ENCODE measurements at regions not wholly inside any gene's neighbourhood (a gene's known extent, or its start where the extent isn't known, plus 50 kb on each side); places are given as distances from the start of the nearest gene placed in this dataset.

GRCh38 chr3:20742903-20743552, 557.0 kb upstream of the SGO1 start (continued):
- TF ChIP-seq CHD7 (IDR thresholded peaks at IDR 0.05; ENCODE audit: insufficient replicate concordance, low read length) (no peak), YY1 (IDR thresholded peaks at IDR 0.05; ENCODE audit: low read depth, low read length) (no peak), KDM1A (IDR thresholded peaks at IDR 0.05; ENCODE audit: borderline replicate concordance, low read length) (no peak)
